ENCODE measurements at regions not wholly inside any gene's neighbourhood (a gene's known extent, or its start where the extent isn't known, plus 50 kb on each side); places are given as distances from the start of the nearest gene placed in this dataset.

GRCh38 chr21:27683292-27683691, 716.4 kb upstream of the ADAMTS5 start:
- intact Hi-C loops (cut with DNase I), result no loop called here
- H3K36me3 ChIP-seq, result no peaks in the 10 kb centered on the region
- H3K27me3 ChIP-seq, result no peaks in the 10 kb centered on the region
- no peak for DNase-seq (ENCODE audit: low spot score in 2 of 2)
- no peaks in the 10 kb centered on the region for H3K9me3 ChIP-seq
- no peak overlapping the region for H3K27ac ChIP-seq
- no peak for TF ChIP-seq CTCF (IDR thresholded peaks at IDR 0.05)
- no peak overlapping the region for H3K4me3 ChIP-seq
- H3K4me1 ChIP-seq, result no peaks in the 10 kb centered on the region

GRCh38 chr21:27681841-27682240, 715.0 kb upstream of the ADAMTS5 start:
- no peaks in the 10 kb centered on the region for H3K36me3 ChIP-seq
- intact Hi-C loops (cut with DNase I), result no loop called here
- no peaks in the 10 kb centered on the region for H3K4me1 ChIP-seq
- no peaks in the 10 kb centered on the region for H3K9me3 ChIP-seq
- no peaks in the 10 kb centered on the region for H3K27me3 ChIP-seq
- H3K4me3 ChIP-seq, result no peak overlapping the region
- H3K27ac ChIP-seq, result no peak overlapping the region
- no peak for TF ChIP-seq CTCF (IDR thresholded peaks at IDR 0.05)
- DNase-seq (ENCODE audit: low spot score in 2 of 2), result no peak

- no peak for TF ChIP-seq CTCF (IDR thresholded peaks at IDR 0.05)
- H3K27ac ChIP-seq, result no peak overlapping the region
- H3K27me3 ChIP-seq, result no peaks in the 10 kb centered on the region
- no peaks in the 10 kb centered on the region for H3K9me3 ChIP-seq
- H3K4me3 ChIP-seq, result no peak overlapping the region
- no peak for DNase-seq (ENCODE audit: low spot score in 2 of 2)
- H3K36me3 ChIP-seq, result no peaks in the 10 kb centered on the region
- intact Hi-C loops (cut with DNase I), result no loop called here
- no peaks in the 10 kb centered on the region for H3K4me1 ChIP-seq
Observed at GRCh38 chr21:27681038-27681437, 714.1 kb upstream of the ADAMTS5 start.

- no peak overlapping the region for H3K27ac ChIP-seq
- H3K9me3 ChIP-seq, result no peaks in the 10 kb centered on the region
- no peaks in the 10 kb centered on the region for H3K27me3 ChIP-seq
- intact Hi-C loops (cut with DNase I), result no loop called here
- no peak for TF ChIP-seq CTCF (IDR thresholded peaks at IDR 0.05)
- no peaks in the 10 kb centered on the region for H3K4me1 ChIP-seq
- H3K4me3 ChIP-seq, result no peak overlapping the region
- no peaks in the 10 kb centered on the region for H3K36me3 ChIP-seq
- DNase-seq (ENCODE audit: low spot score in 2 of 2), result no peak
Observed at GRCh38 chr21:27680181-27680580, 713.3 kb upstream of the ADAMTS5 start.

- DNase-seq (ENCODE audit: low spot score in 2 of 2), result no peak
- TF ChIP-seq CTCF (IDR thresholded peaks at IDR 0.05), result no peak
- Histone ChIP-seq H3K36me3 (no peaks in the 10 kb centered on the region), H3K27ac (no peak overlapping the region), H3K4me3 (no peak overlapping the region), H3K4me1 (no peaks in the 10 kb centered on the region), H3K27me3 (no peaks in the 10 kb centered on the region), H3K9me3 (no peaks in the 10 kb centered on the region)
- intact Hi-C loops (cut with DNase I), result no loop called here
Observed at GRCh38 chr21:27678511-27678910, 711.6 kb upstream of the ADAMTS5 start.

GRCh38 chr21:27677546-27677945, 710.7 kb upstream of the ADAMTS5 start:
- Histone ChIP-seq H3K4me3 (no peak overlapping the region), H3K27ac (no peak overlapping the region), H3K9me3 (no peaks in the 10 kb centered on the region), H3K36me3 (no peaks in the 10 kb centered on the region), H3K27me3 (no peaks in the 10 kb centered on the region), H3K4me1 (no peaks in the 10 kb centered on the region)
- intact Hi-C loops (cut with DNase I), result no loop called here
- TF ChIP-seq CTCF (IDR thresholded peaks at IDR 0.05), result no peak
- no peak for DNase-seq (ENCODE audit: low spot score in 2 of 2)
